HCT116 (cell line): ENCODE measurements at regions not wholly inside any gene's neighbourhood (a gene's known extent, or its start where the extent isn't known, plus 50 kb on each side); places are given as distances from the start of the nearest gene placed in this dataset.

ENCODE experiments used
- ATAC-seq: fragments of 200-7000 bp; cut with Tn5 transposase; 2 replicates; pipeline ENCODE4 v1.9.1; 2020; ENCODE audit warnings: mild to moderate bottlenecking, moderate library complexity
- BruUV-seq: library from RNA; stranded (reverse); fragments of 400-500 nt; replicated peaks from 2 replicates; lab custom pipeline; 2021; lab: Mats Ljungman, UMichigan
- CTCF ChIA-PET: fragments of 300-600 bp; sonication (Branson Sonifier 250); formaldehyde crosslinking; loops from one replicate; lab custom pipeline; 2021; ENCODE audit warnings: antibody characterized with exemption; lab: Charles Lee
- POLR2A ChIA-PET: fragments of 300-600, 350-600 bp; sonication (Branson Sonifier 250); formaldehyde crosslinking; loops from one replicate; lab custom pipeline; 2021; ENCODE audit warnings: antibody characterized with exemption; lab: Charles Lee
- RAD21 ChIA-PET, 2 experiments: fragments of 300-600 bp; sonication (Branson Sonifier 250); formaldehyde crosslinking; loops; one replicate each; lab custom pipeline; 2023; ENCODE audit warnings: low total read pairs in 2 of 2; ENCODE audit not compliant: uncharacterized antibody in 2 of 2, unreplicated experiment in 2 of 2, low non-redundant PET in 1 of 2; lab: Charles Lee
- DNase-seq: peaks from one replicate; pipeline ENCODE4 v3.0.0-alpha.2; 2010; ENCODE audit warnings: low read depth, low spot score
- H2AFZ ChIP-seq: fragments of 200-600 bp; shearing (Covaris generic), sonication (generic); 2 replicates; pipeline ENCODE4 v1.6.1; 2017; ENCODE audit warnings: low read depth, mixed run types, mixed read lengths, antibody characterized with exemption, low read length; ENCODE audit not compliant: poor library complexity, severe bottlenecking
- H3K27ac ChIP-seq: 2 replicates; pipeline ENCODE4 v1.5.1; 2012; ENCODE audit warnings: low read depth, low read length
- H3K27me3 ChIP-seq: fragments of 200-600 bp; sonication (generic); 2 replicates; pipeline ENCODE4 v1.6.1; 2016; ENCODE audit warnings: mixed run types, low read length, mixed read lengths; ENCODE audit not compliant: insufficient read depth
- H3K36me3 ChIP-seq, 2 experiments: fragments of 200-500 bp in 1 of 2; fragments of 200-600 bp in 1 of 2; sonication (Bioruptor generic) in 1 of 2; sonication (generic) in 1 of 2; 2 replicates each; pipeline versions ENCODE4 v1.5.1 to v1.6.1; 2014 to 2016; ENCODE audit warnings: low read length in 2 of 2, inconsistent platforms in 1 of 2, mixed read lengths in 1 of 2, mixed run types in 1 of 2; ENCODE audit not compliant: insufficient read depth in 2 of 2, control insufficient read depth in 1 of 2
- H3K4me1 ChIP-seq, 2 experiments: fragments of 200-600 bp in 1 of 2; sonication (generic) in 1 of 2; 2 replicates each; pipeline versions ENCODE4 v1.5.1 to v1.6.1; 2012 to 2017; ENCODE audit warnings: low read length in 2 of 2, inconsistent platforms in 1 of 2, mild to moderate bottlenecking in 1 of 2, mixed read lengths in 1 of 2, mixed run types in 1 of 2, moderate library complexity in 1 of 2; ENCODE audit not compliant: insufficient read depth in 2 of 2, control insufficient read depth in 1 of 2
- H3K4me2 ChIP-seq: fragments of 200-600 bp; sonication (generic); 2 replicates; pipeline ENCODE4 v1.6.1; 2017; ENCODE audit warnings: mixed run types, low read length, mixed read lengths
- H3K4me3 ChIP-seq, 2 experiments: fragments of 200-600 bp in 1 of 2; sonication (generic) in 1 of 2; replicated peaks in 1 of 2; 2 replicates each; pipeline ENCODE4 v1.5.1; 2011 to 2016; ENCODE audit warnings: low read length in 2 of 2, control low read depth in 1 of 2, low read depth in 1 of 2, mild to moderate bottlenecking in 1 of 2, mixed read lengths in 1 of 2, mixed run types in 1 of 2
- H3K79me2 ChIP-seq: fragments of 200-600 bp; sonication (generic); 2 replicates; pipeline ENCODE4 v1.6.1; 2017; ENCODE audit warnings: mild to moderate bottlenecking, mixed run types, low read length, moderate library complexity, mixed read lengths; ENCODE audit not compliant: insufficient read depth
- H3K9ac ChIP-seq: fragments of 200-600 bp; sonication (generic); 2 replicates; pipeline ENCODE4 v1.6.1; 2016; ENCODE audit warnings: low read length, mixed read lengths
- H3K9me2 ChIP-seq: fragments of 200-600 bp; sonication (generic), shearing (Covaris generic); 2 replicates; pipeline ENCODE4 v1.6.1; 2017; ENCODE audit warnings: mixed run types, mild to moderate bottlenecking, moderate library complexity; ENCODE audit not compliant: insufficient read depth
- H3K9me3 ChIP-seq, 2 experiments: fragments of 200-500 bp in 1 of 2; fragments of 200-600 bp in 1 of 2; sonication (Bioruptor generic) in 1 of 2; sonication (generic) in 1 of 2; 2 replicates each; pipeline ENCODE4 v1.6.1; 2014 to 2017; ENCODE audit warnings: low read length in 2 of 2, mixed read lengths in 2 of 2, inconsistent platforms in 1 of 2, low read depth in 1 of 2, mild to moderate bottlenecking in 1 of 2, mixed run types in 1 of 2, moderate library complexity in 1 of 2; ENCODE audit not compliant: control insufficient read depth in 1 of 2, insufficient read depth in 1 of 2
- H4K20me1 ChIP-seq: fragments of 200-600 bp; sonication (generic), shearing (Covaris generic); 2 replicates; pipeline ENCODE4 v1.6.1; 2017; ENCODE audit warnings: mixed run types, mild to moderate bottlenecking, moderate library complexity; ENCODE audit not compliant: insufficient read depth
- CTCF ChIP-seq, 3 experiments: fragments of 200-600 bp in 1 of 3; sonication (generic) in 1 of 3; IDR thresholded peaks in 2 of 3; conservative IDR thresholded peaks in 1 of 3; 2 replicates each; pipeline ENCODE4 v1.5.1; 2012 to 2017; ENCODE audit warnings: low read depth in 2 of 3, low read length in 2 of 3, antibody characterized with exemption in 1 of 3, borderline replicate concordance in 1 of 3, control low read depth in 1 of 3, mild to moderate bottlenecking in 1 of 3, mixed read lengths in 1 of 3, mixed run types in 1 of 3, moderate library complexity in 1 of 3; ENCODE audit not compliant: insufficient read depth in 1 of 3
- EGR1 ChIP-seq: IDR thresholded peaks from 2 replicates; pipeline ENCODE4 v1.6.1; 2012; ENCODE audit warnings: low read depth
- ELF1 ChIP-seq: IDR thresholded peaks from 2 replicates; pipeline ENCODE4 v1.6.1; 2012; ENCODE audit warnings: low read depth, borderline replicate concordance
- EZH2phosphoT487 ChIP-seq: fragments of 200-600 bp; IDR thresholded peaks from 2 replicates; pipeline ENCODE4 v1.6.1; 2018; ENCODE audit warnings: antibody characterized with exemption, borderline replicate concordance
- FOSL1 ChIP-seq: IDR thresholded peaks from 2 replicates; pipeline ENCODE4 v1.6.1; 2012; ENCODE audit warnings: low read depth
- POLR2AphosphoS5 ChIP-seq: IDR thresholded peaks from 2 replicates; pipeline ENCODE4 v1.6.1; 2011; ENCODE audit warnings: mild to moderate bottlenecking, low read depth, low read length, moderate library complexity
- SP1 ChIP-seq: IDR thresholded peaks from 2 replicates; pipeline ENCODE4 v1.6.1; 2012; ENCODE audit warnings: low read depth
- TCF7L2 ChIP-seq: IDR thresholded peaks from 2 replicates; pipeline ENCODE4 v1.7.0; 2011; ENCODE audit warnings: borderline replicate concordance, inconsistent platforms; ENCODE audit not compliant: insufficient read depth, insufficient read length; ENCODE audit errors: extremely low read depth
- YY1 ChIP-seq: IDR thresholded peaks from 2 replicates; pipeline ENCODE4 v1.6.1; 2011; ENCODE audit warnings: low read length, low read depth, moderate library complexity, mild to moderate bottlenecking; ENCODE audit not compliant: insufficient replicate concordance; ENCODE audit errors: extremely low read depth
- ZNF274 ChIP-seq: fragments of 200-500 bp; sonication (Bioruptor generic); IDR thresholded peaks from 2 replicates; pipeline ENCODE4 v1.6.1; 2014; ENCODE audit warnings: mild to moderate bottlenecking, low read depth, low read length, inconsistent platforms
- intact Hi-C: fragments of 100-400 bp; cut with micrococcal nuclease; formaldehyde crosslinking; loops from 2 replicates; pipeline ENCODE4 v1.10.0; 2022
- TF ChIP-seq, protein P1 (sequence below): IDR thresholded peaks from 2 replicates; pipeline ENCODE4 v1.6.1; 2012
- TF ChIP-seq, protein P2 (sequence below): IDR thresholded peaks from 2 replicates; pipeline ENCODE4 v1.6.1; 2012; ENCODE audit warnings: low read depth

GRCh38 chr5:98206566-98206965, 566.9 kb upstream of the RGMB start:
- H3K79me2 ChIP-seq = no peaks in the 10 kb centered on the region
- H3K36me3 ChIP-seq = no peaks in the 10 kb centered on the region; a peak in 1 of 4 replicates
- ATAC-seq (no peak), DNase-seq (no peak)
- H3K9me3 ChIP-seq = no peaks in the 10 kb centered on the region
- BruUV-seq = no TSS peak
- ChIA-PET POLR2A (no interaction called here), RAD21 (no interaction called here), CTCF (no interaction called here)
- H3K4me3 ChIP-seq = no peak overlapping the region
- H2AFZ ChIP-seq = no peak overlapping the region
- TF ChIP-seq CTCF (IDR thresholded peaks at IDR 0.05 in 2 of 3, conservative IDR thresholded peaks at IDR 0.05 in 1 of 3; ENCODE audit: borderline replicate concordance in 1 of 3, insufficient read depth in 1 of 3, low read depth in 2 of 3, low read length in 2 of 3) (no peak), ZNF274 (no peak)
- no peak overlapping the region for H3K9ac ChIP-seq
- H3K4me2 ChIP-seq = no peak overlapping the region
- no peaks in the 10 kb centered on the region for H3K4me1 ChIP-seq
- intact Hi-C loops = no loop called here
- H3K27me3 ChIP-seq = no peaks in the 10 kb centered on the region
- H4K20me1 ChIP-seq = no peaks in the 10 kb centered on the region
- H3K9me2 ChIP-seq = no peaks in the 10 kb centered on the region
- H3K27ac ChIP-seq = no peak overlapping the region

- H3K4me1 ChIP-seq = no peaks in the 10 kb centered on the region
- H3K27ac ChIP-seq = no peak overlapping the region
- no peak overlapping the region for H3K4me2 ChIP-seq
- H3K79me2 ChIP-seq = no peaks in the 10 kb centered on the region
- H3K36me3 ChIP-seq = no peaks in the 10 kb centered on the region; a peak in 1 of 4 replicates
- no peaks in the 10 kb centered on the region for H3K27me3 ChIP-seq
- no peaks in the 10 kb centered on the region for H4K20me1 ChIP-seq
- no peak for DNase-seq
- BruUV-seq = no TSS peak
- H3K9me2 ChIP-seq = no peaks in the 10 kb centered on the region
- ChIA-PET RAD21 (no interaction called here), POLR2A (no interaction called here), CTCF (no interaction called here)
- H3K9ac ChIP-seq = no peak overlapping the region
- intact Hi-C loops = no loop called here
- no peak overlapping the region for H2AFZ ChIP-seq
- no peak for ATAC-seq
- no peak overlapping the region for H3K4me3 ChIP-seq
- H3K9me3 ChIP-seq = no peaks in the 10 kb centered on the region
- TF ChIP-seq, protein P1, sequence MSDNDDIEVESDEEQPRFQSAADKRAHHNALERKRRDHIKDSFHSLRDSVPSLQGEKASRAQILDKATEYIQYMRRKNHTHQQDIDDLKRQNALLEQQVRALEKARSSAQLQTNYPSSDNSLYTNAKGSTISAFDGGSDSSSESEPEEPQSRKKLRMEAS = no peak
- TF ChIP-seq POLR2AphosphoS5 (no peak), FOSL1 (no peak), YY1 (no peak), ELF1 (no peak), EGR1 (no peak), SP1 (no peak), TCF7L2 (no peak), EZH2phosphoT487 (no peak)
- TF ChIP-seq, protein P2, sequence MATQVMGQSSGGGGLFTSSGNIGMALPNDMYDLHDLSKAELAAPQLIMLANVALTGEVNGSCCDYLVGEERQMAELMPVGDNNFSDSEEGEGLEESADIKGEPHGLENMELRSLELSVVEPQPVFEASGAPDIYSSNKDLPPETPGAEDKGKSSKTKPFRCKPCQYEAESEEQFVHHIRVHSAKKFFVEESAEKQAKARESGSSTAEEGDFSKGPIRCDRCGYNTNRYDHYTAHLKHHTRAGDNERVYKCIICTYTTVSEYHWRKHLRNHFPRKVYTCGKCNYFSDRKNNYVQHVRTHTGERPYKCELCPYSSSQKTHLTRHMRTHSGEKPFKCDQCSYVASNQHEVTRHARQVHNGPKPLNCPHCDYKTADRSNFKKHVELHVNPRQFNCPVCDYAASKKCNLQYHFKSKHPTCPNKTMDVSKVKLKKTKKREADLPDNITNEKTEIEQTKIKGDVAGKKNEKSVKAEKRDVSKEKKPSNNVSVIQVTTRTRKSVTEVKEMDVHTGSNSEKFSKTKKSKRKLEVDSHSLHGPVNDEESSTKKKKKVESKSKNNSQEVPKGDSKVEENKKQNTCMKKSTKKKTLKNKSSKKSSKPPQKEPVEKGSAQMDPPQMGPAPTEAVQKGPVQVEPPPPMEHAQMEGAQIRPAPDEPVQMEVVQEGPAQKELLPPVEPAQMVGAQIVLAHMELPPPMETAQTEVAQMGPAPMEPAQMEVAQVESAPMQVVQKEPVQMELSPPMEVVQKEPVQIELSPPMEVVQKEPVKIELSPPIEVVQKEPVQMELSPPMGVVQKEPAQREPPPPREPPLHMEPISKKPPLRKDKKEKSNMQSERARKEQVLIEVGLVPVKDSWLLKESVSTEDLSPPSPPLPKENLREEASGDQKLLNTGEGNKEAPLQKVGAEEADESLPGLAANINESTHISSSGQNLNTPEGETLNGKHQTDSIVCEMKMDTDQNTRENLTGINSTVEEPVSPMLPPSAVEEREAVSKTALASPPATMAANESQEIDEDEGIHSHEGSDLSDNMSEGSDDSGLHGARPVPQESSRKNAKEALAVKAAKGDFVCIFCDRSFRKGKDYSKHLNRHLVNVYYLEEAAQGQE = no peak
These were observed 564.0 kb upstream of the RGMB start for GRCh38 chr5:98209418-98209817.
